HG03097 (cell line): ENCODE measurements at regions not wholly inside any gene's neighbourhood (a gene's known extent, or its start where the extent isn't known, plus 50 kb on each side); places are given as distances from the start of the nearest gene placed in this dataset.

ENCODE experiments used
- ATAC-seq: cut with Tn5 transposase; IDR thresholded peaks from one replicate; pipeline ENCODE4 v1.9.1; 2021; ENCODE audit not compliant: unreplicated experiment, low FRiP score

DNA sequence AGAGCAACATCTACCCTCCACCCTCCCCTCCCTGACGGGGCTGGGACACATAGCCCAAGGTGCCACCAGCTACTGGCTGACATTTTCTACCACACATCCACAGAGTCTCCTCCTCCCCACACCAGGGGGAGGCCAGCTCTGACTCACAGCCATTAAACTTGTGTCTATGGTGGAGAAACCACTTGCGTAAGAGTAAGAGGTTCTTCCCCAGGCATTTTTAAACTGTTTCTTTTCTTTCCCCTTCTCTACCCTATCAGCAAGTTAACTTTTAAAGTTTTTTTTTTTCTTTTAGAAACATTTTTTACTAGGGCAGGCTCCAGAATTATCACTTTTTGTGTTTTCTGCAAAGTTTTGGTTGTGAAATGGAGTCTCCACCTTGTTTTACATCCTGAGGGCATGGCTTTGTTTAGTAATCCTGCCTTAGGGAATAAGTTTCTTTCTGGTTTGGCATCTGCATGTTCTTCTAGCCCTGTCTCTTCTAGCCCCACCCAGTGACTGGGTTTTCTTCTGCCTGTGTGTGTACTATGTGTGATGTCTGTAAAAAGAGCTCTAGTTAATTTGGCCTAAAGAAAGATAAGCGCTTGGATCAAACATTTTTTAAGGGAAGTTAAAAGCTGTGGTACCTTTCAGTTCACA is 148.8 kb upstream of the GADL1 start:
- no peak for ATAC-seq

DNA sequence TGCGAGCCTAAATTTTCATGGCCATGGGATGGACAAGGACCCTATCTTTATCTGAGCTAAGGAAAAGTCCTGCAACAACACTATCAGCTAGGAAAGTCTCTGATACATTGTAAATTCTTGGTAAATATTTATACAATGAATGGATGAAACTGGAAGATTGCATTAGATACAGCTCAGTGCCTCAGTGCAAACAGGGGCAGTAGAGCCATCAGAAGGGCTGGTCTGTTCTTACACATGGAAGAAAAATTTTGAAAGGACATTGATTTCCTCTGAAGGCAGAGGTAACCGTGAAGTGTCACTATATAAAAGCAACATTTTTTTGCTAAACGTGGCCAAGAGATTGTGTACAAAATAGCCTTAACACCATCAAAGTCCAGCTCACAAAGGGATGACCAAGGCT is 153.2 kb upstream of the GADL1 start:
- no peak for ATAC-seq

DNA sequence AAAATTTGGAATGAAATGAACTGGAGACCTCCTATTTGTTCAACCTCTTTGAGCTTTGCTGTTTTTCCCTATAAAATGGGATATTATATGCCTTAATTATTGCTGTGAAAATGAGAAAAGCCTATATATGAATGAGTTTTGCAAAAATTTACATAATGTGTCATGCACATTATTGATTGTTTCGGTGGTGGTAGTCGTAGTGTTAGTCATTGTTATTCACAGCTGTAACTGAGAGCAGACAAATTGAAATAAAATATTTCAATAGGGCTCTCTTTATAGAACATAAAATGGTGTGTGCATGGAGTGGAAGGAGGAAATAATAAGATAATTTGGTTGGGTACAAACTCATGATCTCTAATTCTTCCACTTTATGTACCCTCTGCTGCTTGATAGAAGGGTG is 153.7 kb upstream of the GADL1 start:
- ATAC-seq = no peak

DNA sequence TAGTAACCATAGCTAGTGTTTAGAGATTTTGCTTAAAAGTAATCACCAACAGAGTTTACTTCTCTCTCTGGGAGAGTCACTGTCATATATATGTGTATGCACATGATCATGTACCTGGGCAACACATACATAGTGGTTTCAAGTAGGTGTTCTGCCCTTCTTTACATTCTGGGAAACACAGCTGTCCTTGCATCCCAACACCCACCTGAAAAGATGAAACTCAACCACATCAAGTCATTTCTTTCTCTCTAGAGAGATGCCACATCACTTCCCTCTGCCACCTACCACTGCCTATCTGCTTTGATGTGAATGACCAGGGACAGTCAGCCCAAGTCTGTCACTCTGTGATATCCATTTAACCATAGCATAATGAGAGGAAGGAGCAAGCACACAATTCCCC is 155.8 kb upstream of the GADL1 start:
- ATAC-seq = no peak

DNA sequence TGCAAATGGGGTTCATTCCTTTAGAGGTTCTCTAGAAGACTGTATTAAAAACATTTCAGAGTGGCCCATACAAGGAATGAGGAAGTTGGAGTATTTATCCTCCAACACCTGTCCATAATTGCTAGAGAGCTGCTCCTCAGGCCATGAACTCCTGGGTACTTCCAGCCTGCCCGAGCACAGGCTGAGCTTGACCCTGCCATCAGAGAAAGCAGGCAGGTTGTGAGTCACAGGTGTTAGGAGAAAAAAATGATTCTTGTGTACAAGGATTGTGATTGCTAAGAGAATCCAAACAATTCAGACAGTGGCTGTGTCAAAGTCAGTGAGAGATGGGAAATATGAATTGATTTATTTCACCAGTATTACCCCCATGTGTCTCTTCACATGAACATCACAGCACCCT is 156.8 kb upstream of the GADL1 start:
- ATAC-seq = no peak

DNA sequence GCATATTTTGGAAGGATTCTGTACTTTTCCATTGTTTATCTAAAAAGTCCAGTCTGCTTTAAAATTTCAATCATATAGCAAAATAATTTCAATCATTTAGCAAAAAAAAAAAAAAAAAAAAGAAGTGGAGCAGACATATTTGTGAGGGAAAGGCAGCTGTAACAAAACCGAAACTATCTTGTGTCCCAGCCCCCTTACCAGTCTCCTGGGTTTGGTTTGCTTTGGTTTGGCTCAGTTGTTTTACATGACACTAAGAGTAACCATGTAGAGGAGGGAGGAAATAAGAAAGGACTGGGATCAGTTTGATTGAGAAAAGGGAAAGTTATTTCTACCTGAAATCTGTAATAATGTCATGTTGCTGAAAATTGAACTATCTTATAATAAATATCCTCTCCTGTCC is 158.8 kb upstream of the GADL1 start:
- ATAC-seq = no peak

DNA sequence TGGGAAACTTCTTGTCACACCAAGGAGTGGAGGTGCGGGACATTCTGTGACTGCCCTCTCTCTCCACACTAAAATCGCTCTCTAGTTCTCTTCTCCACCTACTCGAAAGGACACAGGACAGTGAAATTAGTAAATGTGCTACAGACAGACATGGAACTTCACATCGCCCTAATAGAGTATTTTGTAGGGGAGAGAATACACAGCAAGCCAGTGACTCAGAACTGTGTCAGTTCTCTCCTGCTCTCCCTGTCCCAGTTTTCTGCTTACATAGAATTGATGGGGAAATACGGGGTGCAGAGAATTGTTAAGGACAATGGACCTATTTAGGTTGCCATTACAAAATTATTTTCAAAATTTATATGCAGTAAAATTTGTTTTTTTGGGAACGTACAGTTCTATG is 159.6 kb upstream of the GADL1 start:
- ATAC-seq = no peak

DNA sequence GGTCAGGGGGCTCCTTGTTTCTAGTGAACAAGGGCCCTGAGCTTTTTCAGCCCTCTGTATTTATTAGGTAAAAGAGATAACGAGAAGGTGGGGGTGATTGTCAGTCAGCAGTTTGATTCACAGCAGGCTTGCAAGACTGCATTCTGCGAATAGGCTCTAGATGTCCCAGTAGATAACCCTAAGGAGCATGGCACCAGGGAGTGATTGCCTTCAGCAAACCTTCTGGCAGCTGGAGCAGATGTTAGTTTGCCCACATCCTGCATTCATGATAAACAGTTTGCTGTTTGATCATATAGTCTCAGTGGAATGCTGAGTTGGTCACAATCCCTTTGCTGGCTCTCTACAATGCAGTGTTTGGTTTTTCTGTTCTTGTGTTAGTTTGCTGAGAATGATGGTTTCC is 161.3 kb upstream of the GADL1 start:
- ATAC-seq = no peak

DNA sequence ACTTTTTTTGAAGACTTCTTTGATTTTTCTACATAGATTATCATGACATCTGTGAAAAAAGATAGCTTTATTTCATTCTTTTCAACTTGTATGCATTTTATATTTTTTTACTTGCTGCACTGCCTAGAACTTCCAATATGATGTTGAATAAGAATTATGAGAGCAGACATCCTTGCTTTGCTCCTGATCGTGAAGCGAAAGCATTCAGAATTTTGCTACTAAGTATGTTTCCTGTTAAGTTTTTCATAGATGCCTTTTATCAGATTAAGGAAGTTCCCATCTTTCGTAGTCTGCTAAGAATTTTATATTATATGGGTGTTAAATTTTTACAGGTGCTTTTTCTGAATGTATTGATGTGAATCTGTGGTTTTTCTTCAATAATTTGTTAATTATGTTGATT is 163.4 kb upstream of the GADL1 start:
- no peak for ATAC-seq

DNA sequence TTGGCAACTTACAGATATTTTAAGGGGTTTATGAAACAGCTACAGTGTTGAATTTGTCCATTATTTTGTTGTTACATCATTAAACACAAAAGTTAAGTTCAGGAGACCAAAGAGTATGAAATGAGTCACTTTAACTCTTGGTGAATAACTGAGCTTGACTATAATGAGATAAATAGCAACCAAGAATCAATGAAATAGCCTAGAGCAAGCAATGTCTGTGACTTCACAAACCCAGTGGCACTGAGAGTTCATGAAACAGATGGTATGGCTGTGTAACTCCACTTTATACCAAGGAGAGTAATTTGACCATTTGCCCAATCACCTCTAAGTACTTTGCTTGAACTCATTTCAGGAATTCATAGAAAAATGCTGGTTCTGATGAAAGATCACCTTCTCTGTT is 169.6 kb upstream of the GADL1 start:
- no peak for ATAC-seq

DNA sequence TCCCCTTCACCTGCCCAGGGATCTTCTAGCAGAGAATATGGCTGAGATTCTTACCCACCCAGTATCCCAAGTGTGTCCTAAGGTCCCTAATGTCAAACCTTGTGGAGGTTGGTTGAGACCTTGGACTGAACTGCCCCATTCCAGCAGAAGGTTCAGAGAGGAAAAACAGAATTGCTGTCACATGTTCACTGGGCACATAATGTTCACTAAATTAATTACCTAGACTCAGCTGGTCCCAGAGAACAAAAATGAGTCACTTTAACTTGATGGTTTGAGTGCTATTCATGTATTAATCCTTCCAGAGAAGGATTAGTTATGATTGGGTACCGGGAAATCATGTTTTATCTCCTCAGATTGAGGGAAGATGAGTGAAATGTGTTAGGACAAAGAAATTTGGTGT is 171.3 kb upstream of the GADL1 start:
- ATAC-seq = no peak

DNA sequence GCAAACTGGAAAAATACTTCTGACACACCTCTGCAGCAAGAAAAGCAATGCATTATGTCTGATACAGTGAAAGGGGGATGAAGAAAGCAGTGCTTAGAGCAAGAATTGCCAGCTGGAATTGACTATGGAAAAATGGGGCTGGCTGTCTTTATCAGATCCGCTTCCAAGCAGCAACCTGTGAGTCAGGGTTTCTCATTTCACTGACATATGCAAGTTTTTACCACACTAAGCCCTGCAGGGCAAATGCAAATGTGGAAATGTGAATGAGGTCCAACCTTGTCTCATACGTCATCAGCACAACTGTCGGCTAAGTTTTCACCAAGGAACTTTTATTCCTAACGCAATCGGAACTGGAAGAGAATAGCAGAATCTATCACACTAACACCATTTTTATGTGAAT is 172.5 kb upstream of the GADL1 start:
- no peak for ATAC-seq

DNA sequence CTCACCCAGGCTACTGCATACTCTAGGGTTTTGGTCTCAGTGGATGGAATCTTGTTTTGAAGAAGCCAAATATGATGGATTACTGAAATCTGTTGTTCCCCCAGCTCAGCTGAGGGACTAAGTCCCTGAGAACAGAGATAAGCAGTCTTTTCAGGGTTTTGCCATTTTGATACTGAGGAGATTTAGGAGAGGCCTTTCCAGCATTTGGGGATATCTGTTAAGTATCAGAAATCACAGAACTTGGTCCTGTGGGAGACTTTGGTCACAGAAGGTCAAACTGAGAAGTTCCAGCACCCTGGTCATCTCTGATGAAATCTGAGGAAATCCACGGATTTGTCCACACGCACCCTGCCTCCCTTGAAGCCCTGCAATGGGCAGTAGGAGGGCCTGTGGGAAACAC is 181.0 kb upstream of the GADL1 start:
- ATAC-seq = no peak

DNA sequence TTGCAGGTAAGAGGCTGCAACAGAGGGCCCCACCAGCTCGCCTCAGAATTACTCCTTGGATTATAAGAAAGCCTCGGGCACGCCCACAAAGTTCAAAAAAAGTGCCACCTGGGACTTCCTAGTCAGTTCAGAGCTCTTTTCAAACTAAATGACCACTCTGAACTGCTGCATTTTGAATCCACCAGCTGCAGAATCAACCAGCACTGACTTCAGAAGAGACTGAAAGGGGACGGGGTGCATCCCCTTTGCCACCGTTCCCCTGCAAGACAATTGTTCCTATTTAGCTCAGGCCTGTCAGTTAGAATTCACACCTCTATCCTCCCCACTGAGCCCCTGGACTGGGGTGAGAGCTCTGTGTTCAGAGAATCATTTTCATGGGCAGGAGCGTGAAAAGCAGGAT is 181.4 kb upstream of the GADL1 start:
- ATAC-seq = no peak

DNA sequence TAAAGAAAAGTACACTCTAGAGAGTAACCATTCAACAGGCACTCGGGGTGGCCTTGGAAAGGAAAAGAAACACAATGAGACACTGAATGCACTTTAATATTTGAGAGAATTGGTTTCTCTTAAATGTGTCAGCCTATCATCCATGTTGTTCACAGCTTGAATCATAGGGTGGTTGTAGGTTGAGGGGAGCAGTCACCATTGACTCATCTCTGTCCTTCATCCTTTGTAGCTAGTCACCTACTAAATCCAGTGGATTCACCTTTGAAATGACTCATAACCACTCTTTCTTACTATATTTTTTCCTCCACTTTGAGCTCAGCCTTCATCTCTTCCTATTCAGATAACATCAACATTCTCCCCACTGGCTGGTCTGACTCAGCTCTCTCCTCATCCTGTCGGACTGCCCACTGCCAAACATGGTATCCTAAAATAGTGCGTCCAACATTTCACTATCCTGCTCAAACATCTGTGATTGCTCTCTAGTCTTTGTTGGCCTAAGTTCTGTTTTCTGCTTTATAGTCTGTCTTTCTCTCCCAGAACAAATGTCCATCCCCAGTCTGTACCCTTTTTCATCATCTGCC is 182.7 kb upstream of the GADL1 start:
- ATAC-seq = no peak

DNA sequence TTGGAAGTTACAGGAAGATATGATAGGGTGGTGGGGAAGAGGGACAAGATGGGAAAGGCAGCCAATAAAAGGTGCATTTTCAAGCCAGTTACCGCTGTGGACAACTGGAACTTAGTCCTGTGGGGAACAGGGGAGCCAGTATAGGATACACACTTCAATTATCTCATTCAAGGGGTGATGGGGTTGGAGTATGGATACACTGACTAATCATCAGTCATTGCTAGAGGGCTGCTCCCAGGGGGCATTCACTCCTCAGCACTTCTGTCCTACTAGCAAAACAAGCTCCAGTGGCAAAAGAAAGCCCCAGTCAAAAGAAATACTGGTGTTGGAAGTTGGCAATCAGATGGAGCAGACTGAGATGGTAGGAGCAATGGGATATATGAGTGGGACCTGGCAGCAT is 183.4 kb upstream of the GADL1 start:
- no peak for ATAC-seq

DNA sequence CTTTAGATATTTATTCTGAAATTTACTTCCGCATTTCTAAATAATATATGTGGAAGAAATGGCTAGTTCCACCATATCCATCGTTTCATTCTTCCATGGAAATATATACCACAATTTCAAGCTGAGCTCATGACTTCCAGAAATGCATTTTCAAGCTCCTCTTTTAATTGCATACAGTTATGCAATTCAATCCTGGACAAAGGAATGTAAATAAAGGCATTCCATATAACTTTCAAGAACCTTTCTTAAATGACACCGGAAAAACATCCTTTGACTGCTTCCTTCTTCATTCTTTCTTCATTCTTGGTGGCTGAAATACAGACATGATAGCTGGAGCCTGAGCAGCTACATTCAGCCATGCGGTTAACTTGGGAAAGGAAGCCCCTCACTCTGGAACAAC is 185.2 kb upstream of the GADL1 start:
- no peak for ATAC-seq

DNA sequence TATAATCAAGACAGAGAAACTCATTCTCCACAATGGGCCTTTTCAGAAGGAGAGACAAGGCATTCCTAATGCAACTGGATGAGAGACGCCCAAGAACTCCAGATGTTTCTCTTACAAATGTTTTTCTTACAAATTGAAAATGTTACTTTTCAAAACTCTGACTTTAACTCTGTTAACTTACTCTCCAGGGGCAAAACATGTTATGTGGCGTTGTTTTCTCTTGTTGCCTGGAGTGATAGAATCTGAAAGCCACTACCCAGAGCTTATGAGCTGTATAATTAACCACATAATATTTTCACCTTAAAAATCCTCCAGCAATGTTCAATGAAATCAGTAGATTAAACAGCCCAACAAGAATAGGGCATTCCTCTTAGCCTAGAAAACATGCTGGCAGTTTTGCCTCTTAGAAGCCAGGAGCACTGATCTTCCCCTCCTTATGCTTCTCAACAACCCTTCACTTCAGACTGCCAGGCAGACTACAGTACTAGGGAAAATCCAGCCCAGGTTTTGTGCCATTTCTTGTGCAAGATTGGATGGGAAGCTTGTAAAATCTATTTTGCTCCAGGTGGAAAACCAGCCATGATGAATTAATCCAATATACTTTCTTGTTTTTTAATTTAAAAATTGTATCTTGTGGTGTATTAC is 186.7 kb upstream of the GADL1 start:
- no peak for ATAC-seq

DNA sequence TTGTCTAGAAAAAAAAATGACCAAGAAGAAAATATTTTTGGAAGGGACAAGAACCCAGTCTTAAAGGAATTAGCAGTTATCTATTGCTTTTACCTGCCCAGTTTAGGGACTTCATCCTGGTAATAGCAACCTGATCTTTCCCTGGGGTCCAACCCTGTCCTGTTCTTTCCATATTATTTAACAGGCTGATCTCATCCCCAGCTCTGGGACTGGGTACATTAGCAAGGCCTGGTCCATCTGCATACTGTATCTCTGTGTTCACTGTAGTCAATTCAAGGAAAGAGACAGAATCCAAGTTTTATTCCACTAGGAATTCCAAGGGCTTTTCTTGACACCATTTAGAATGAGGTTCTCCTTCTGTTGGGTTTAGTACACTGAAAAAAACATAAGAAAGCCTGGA is 191.7 kb upstream of the GADL1 start:
- no peak for ATAC-seq

DNA sequence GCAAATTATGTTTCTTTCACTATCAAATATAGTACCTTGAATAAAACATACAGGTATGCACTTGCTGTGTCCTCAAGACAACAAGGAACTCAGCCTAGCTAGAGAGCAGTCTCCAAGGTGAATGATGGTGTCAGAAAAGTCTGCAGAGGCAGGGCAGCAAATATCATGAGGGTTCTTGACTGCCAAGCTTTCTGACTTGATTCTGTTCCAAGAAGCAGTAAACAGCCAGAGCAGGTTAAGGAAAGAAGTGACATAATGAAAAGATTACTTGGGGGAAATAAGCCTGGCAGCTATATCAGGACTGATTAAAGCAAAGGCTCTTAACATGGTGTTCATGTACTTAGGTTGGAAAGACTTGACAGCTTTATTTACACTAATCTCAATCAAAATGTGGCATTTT is 192.2 kb upstream of the GADL1 start:
- ATAC-seq = no peak

DNA sequence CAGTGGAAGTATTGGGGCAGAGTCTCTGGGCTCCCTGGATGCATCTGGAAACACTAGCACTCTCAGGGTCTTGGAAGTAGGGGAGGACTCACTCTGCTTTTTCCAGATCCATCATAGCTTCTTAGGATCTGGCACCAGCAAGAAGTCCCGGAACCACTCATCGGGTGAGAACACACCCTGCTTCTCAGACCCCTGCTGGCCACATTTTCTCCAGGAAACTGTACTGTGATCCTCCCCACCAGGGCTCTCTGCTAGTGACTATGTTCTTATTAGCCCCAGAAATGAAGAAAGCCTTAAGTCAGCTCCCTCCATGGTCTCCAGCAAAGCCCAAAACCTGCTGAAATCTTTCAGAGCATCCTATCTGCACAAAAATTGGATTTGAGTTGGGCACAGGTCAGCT is 197.3 kb upstream of the GADL1 start:
- no peak for ATAC-seq

DNA sequence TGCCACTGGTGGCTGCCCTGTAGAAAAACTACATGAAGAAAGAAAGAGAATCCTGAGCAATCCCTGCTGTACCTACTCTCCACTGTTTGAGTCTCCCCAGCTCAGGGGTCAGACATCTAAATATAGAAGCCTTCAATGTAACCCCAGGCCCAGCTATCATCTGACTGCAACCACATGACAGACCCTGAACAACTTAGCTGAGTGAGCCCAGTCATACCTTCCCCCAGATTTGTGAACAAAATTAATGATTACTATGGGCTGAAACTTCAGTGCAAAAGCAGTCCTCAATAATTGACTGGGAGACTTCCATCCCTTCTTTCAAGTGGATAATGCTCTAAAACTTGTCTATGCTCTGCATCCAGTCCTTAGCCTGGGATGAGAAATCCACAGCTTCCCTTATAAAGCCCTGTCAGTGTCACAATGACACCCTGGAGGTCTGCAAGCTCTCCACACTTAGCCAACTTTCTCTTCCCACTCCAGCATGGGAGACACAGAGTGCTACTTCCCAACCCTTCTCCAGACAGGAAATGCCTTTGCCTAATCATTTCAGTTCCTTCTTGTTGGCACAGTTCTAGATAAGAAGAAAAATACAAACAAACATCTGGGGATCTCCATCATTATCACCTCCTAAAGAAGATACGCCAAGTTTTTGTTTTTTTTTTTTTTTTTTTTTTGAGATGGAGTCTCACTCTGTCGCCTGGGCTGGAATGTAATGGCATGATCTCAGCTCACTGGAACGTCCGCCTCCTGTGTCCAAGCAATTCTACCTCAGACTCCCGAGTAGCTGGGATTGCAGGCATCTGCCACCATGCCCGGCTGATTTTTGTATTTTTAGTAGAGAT is 198.5 kb upstream of the GADL1 start:
- no peak for ATAC-seq
